ENCODE measurements at regions not wholly inside any gene's neighbourhood (a gene's known extent, or its start where the extent isn't known, plus 50 kb on each side); places are given as distances from the start of the nearest gene placed in this dataset.

DNA sequence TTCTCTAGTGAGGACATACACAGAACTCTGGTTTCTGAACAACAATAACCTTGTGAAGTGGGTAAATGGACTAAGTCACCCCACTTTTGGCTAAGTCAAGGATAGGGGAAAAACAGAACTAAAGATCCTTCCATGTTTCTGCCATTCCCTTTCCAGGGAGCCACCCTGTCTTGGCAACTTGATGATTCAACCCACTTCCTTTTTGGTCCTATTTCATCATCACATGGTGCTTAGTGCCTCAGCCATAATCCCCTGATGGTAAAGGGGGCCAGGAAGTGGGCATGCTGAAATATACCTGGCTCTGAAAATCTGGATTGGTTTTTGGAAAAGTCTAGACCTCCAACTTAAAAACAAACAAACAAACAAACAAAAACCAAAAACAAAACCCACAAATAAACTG is 206.4 kb upstream of the FOXD3 start:
- no peak for DNase-seq (ENCODE audit: low read depth in 2 of 2)

- no peak for DNase-seq (ENCODE audit: low read depth in 2 of 2)
Observed at GRCh38 chr1:63119575-63120155, 202.7 kb upstream of the FOXD3 start.

GRCh38 chr1:63122079-63122478 is 200.3 kb upstream of the FOXD3 start:
- DNase-seq (ENCODE audit: low read depth in 2 of 2) = peak in 1 of 2 donors; percentile 5

DNA sequence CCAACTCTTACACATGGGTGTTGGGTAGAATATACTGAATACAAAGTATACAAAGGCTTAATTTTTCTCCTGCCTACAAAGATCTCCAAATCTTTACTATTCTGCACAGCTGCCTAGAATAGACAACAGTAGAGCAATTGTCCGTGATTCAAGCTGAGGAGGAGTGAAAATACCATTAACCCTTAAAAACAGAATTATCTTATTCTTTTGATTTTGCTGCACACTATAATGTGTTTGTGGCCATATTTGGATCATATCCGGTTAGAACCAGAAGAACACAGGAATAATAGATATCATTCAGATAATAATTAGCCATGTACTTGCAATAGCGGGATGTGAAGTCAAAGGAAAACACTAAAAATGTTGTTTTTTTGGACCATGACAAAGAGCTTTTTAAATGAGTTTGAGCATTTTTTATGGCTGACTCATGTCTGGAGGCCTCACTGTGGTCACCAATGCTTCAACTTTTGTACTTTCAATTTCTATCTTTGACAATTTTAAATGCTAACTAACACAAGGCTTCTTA is 197.6 kb upstream of the FOXD3 start:
- DNase-seq (ENCODE audit: low read depth in 2 of 2) = peak; percentile 38 to 82

- DNase-seq (ENCODE audit: low read depth in 2 of 2) = no peak
Observed at GRCh38 chr1:63126104-63126503, 196.3 kb upstream of the FOXD3 start.

DNA sequence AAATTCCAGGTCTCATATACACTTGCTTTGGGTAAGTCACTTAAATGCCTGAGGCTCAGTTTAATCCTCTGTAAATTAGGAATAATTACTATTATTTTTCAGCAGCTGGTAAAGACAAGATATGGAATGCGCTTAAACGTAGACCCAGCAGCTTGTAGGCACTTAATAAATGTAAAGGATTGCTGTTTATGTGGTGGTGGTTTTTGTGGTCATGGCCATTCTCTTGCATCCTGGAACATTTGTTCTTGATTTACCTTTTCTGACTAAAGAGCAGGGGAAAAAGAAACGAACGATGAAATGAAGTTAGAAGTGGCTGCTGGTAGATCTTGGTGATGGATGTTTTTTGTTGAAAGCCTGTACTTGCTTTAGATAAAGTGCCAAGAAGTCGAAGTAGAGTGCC is 195.0 kb upstream of the FOXD3 start:
- no peak for DNase-seq (ENCODE audit: low read depth in 2 of 2)

- DNase-seq (ENCODE audit: low read depth in 2 of 2) = no peak
Observed at GRCh38 chr1:63128556-63128955, 193.8 kb upstream of the FOXD3 start.

GRCh38 chr1:63129184-63129583 is 193.2 kb upstream of the FOXD3 start:
- DNase-seq (ENCODE audit: low read depth in 2 of 2) = no peak

- no peak for DNase-seq (ENCODE audit: low read depth in 2 of 2)
Observed at GRCh38 chr1:63129855-63130254, 192.5 kb upstream of the FOXD3 start.

GRCh38 chr1:63134501-63135173 is 187.7 kb upstream of the FOXD3 start:
- DNase-seq (ENCODE audit: low read depth in 2 of 2) = no peak

DNA sequence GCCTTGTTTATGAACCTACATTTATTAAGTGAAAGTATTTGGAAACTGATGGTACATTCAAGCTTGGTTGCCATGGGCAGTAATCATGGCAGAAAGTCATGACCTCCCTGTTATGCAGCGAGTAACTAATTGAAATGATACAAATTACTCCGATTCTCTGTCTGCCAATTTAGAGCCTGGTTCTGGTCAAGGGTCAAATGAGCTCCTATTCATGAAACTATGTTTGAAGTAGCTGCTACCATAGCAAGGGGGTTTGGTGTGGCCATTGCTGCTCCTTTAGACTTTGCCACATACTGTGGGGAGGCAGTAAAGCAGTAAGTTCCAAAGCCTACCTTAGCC is 187.2 kb upstream of the FOXD3 start:
- no peak for DNase-seq (ENCODE audit: low read depth in 2 of 2)

GRCh38 chr1:63135801-63136200 is 186.6 kb upstream of the FOXD3 start:
- DNase-seq (ENCODE audit: low read depth in 2 of 2) = no peak

- no peak for DNase-seq (ENCODE audit: low read depth in 2 of 2)
Observed at GRCh38 chr1:63142001-63142400, 180.4 kb upstream of the FOXD3 start.

DNA sequence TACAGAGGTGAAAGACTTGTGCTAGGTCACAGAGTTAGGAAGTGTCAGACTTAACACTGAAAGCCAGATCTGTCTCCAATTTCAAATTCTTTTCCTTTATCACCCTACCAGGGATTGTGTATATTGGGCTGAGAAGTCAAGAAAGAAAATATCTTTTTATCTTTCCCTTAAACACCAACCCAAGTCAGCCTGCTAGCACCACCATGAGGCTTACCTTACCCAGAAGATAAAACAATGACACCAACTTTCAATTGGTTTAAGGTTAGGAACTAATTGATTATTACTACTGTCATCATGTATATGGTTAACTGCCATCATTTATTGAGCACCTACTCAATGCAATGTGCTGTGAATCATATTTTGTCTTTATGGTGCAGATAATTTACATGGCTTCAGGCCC is 178.9 kb upstream of the FOXD3 start:
- no peak for DNase-seq (ENCODE audit: low read depth in 2 of 2)

GRCh38 chr1:63147783-63148182 is 174.6 kb upstream of the FOXD3 start:
- no peak for DNase-seq (ENCODE audit: low read depth in 2 of 2)

GRCh38 chr1:63148825-63149645 is 173.3 kb upstream of the FOXD3 start:
- peak; percentile 40 to 56 for DNase-seq (ENCODE audit: low read depth in 2 of 2)

GRCh38 chr1:63152572-63152971 is 169.8 kb upstream of the FOXD3 start:
- no peak for DNase-seq (ENCODE audit: low read depth in 2 of 2)

DNA sequence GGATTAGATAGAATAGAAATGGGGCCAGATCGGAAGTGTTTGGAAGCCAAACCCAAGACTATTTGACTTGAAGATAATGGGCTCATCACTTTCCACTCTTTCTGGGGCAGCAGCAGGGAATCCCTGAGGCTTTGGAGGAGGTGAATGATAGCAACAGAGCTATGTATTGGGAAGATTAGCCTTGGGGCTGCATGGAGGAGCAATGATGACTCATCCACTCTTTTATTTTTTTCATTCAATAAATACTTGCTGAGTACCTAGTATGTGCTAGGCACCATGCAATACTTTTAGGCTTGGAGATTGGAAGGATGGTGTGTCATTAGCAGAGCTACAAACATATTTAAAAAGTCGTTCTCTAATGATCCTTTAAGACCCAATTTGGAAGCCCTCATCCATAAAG is 166.9 kb upstream of the FOXD3 start:
- no peak for DNase-seq (ENCODE audit: low read depth in 2 of 2)

DNA sequence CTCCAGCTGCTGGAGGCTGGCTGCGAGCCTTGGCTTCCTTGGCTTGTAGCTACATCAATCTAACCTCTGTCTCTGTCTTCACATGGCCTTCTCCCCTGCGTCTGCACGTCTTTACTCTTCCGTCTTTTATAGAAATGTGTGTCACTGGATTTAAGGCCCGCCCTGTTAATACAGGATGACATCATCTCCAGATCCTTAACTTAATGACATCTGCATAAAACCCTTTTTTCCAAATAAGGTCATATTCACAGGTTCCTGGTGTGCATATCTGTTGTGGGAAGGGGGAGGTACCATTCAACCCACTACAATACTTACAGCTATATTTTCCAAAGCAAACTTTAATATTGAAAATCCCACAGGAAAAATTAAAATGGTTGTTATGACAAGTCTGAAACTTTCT is 165.3 kb upstream of the FOXD3 start:
- DNase-seq (ENCODE audit: low read depth in 2 of 2) = no peak

- no peak for DNase-seq (ENCODE audit: low read depth in 2 of 2)
Observed at GRCh38 chr1:63169057-63169456, 153.3 kb upstream of the FOXD3 start.

DNA sequence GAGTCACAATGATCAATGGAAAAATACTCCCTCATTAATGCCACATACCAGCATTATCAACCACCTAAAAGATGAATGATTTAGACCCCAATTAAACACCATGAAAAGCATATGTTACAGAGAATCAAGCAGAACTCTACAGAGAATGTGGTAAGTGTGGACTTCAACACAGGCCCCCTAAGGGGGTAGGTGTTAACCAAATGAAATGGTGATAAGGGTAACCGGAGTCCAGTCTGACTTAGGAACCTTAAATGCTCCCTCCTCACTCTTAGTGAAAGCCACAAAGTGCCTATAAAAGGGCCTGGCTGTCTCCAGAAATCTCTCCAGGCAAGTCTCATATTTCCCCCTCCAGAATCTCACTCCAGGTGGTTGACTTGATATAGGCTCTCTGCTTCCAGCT is 149.2 kb upstream of the FOXD3 start:
- no peak for DNase-seq (ENCODE audit: low read depth in 2 of 2)

DNA sequence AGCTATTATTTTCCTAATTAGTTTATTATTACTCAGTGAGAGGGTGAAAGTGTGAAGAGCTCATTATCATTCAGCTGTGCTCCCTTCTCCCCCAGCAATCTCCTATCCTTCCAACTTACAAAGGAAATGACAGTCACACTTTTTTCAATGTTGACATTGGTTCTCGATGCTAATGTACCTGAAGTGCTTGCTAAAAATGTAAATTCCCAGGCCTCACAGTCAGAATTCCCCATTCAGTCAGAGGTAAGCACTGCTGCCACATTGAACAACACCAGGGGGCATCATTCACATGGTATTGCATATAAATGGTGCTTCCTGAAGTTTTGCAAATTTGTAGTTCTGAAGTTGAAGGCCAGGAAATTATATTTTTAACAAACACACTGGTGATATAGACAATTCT is 132.7 kb upstream of the FOXD3 start:
- DNase-seq (ENCODE audit: low read depth in 2 of 2) = peak in 1 of 2 donors; percentile 5

DNA sequence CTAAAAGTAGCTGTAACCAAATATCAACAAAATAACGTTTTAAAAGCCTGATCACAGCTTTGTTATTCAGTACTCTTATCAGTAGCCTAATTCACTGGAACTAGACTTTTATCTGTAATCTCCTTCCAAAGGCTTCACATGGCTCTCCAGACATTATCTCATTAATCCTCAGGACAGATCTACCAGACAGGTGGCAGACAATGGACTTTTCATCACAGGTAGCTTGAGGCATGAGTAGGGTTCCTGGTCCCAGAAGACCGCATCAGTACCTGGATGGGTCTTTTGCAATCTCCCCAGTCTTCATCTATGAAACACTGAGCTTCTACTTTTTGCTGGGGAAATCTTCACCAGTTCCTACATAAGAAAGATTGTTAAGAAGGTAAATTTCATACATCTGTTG is 132.2 kb upstream of the FOXD3 start:
- DNase-seq (ENCODE audit: low read depth in 2 of 2) = no peak

Data from lung microvascular endothelial cell (primary cell).